K562 (cell line): ENCODE measurements at regions not wholly inside any gene's neighbourhood (a gene's known extent, or its start where the extent isn't known, plus 50 kb on each side); places are given as distances from the start of the nearest gene placed in this dataset.

Experiments used
- ATAC-seq: fragments of 200-7000 bp; cut with Tn5 transposase; 3 replicates; pipeline ENCODE4 v1.9.1; 2020; ENCODE audit warnings: moderate library complexity
- BruUV-seq: library from RNA; stranded (reverse); fragments of 400-500 nt; replicated peaks from 2 replicates; lab custom pipeline; 2021; lab: Mats Ljungman, UMichigan
- CTCF ChIA-PET: fragments of 300-600 bp; formaldehyde crosslinking; extraction: SDS; loops from one replicate; lab custom pipeline; 2021; ENCODE audit warnings: low intra/inter-chr PET ratio; lab: Yijun Ruan, JAX
- POLR2A ChIA-PET: fragments of 300-600, 350-650 bp; sonication (Branson Sonifier 250); formaldehyde crosslinking; extraction: SDS; loops from one replicate; lab custom pipeline; 2021; ENCODE audit warnings: antibody characterized with exemption, inconsistent platforms; lab: Yijun Ruan, JAX
- DNase-seq, 4 experiments: peaks; one replicate each; pipeline versions ENCODE4 v3.0.0 to v3.0.0-alpha.2; 2011 to 2018; ENCODE audit warnings: low spot score in 3 of 4, mixed read lengths in 3 of 4; ENCODE audit errors: extremely low read depth in 1 of 4
- FAIRE-seq: peaks from 2 replicates; lab custom pipeline; 2011; peaks lifted over from hg19 to GRCh38; lab: Jason Lieb, UNC
- H2AFZ ChIP-seq: 2 replicates; pipeline ENCODE4 v1.6.0; 2011; ENCODE audit warnings: low read depth, low read length, control low read depth, inconsistent platforms
- H3K27ac ChIP-seq: fragments of 200-600 bp; 3 replicates; pipeline ENCODE4 v1.8.0; 2011; ENCODE audit warnings: low read depth, mild to moderate bottlenecking, control low read depth, inconsistent platforms, low read length, moderate library complexity, mixed read lengths; ENCODE audit errors: extremely low read depth
- H3K27me3 ChIP-seq, 2 experiments: fragments of 300-600 bp in 1 of 2; 2 replicates in 1 of 2; 3 replicates in 1 of 2; pipeline versions ENCODE4 v1.6.0 to v1.8.0; 2011; ENCODE audit warnings: inconsistent platforms in 2 of 2, low read length in 2 of 2, mild to moderate bottlenecking in 1 of 2, mixed read lengths in 1 of 2, moderate library complexity in 1 of 2; ENCODE audit not compliant: control insufficient read depth in 2 of 2, insufficient read depth in 2 of 2
- H3K36me3 ChIP-seq: fragments of 300-600 bp; 3 replicates; pipeline ENCODE4 v1.8.0; 2011; ENCODE audit warnings: mild to moderate bottlenecking, low read length, inconsistent platforms; ENCODE audit not compliant: control insufficient read depth, insufficient read depth
- H3K4me1 ChIP-seq, 2 experiments: fragments of 200-600 bp in 1 of 2; replicated peaks in 1 of 2; 2 replicates in 1 of 2; 3 replicates in 1 of 2; pipeline versions ENCODE4 v1.5.1 to v1.8.0; 2011; ENCODE audit warnings: inconsistent platforms in 2 of 2, low read length in 2 of 2, mild to moderate bottlenecking in 1 of 2, mixed read lengths in 1 of 2, moderate library complexity in 1 of 2; ENCODE audit not compliant: control insufficient read depth in 2 of 2, insufficient read depth in 2 of 2
- H3K4me2 ChIP-seq: 2 replicates; pipeline ENCODE4 v1.6.1; 2011; ENCODE audit warnings: low read length, control low read depth, inconsistent platforms, mixed read lengths; ENCODE audit not compliant: insufficient read depth
- H3K4me3 ChIP-seq: fragments of 200-600 bp; sonication (generic), shearing (Covaris generic); 2 replicates; pipeline ENCODE4 v1.5.1; 2016; ENCODE audit warnings: control low read depth, inconsistent platforms
- H3K79me2 ChIP-seq: fragments of 200-600 bp; 3 replicates; pipeline ENCODE4 v1.8.0; 2011; ENCODE audit warnings: low read length, inconsistent platforms; ENCODE audit not compliant: control insufficient read depth, insufficient read depth
- H3K9ac ChIP-seq, 2 experiments: 2 replicates each; pipeline versions ENCODE4 v1.6.0 to v1.6.1; 2011; ENCODE audit warnings: low read depth in 2 of 2, low read length in 2 of 2, control low read depth in 1 of 2, inconsistent platforms in 1 of 2, mild to moderate bottlenecking in 1 of 2, mixed read lengths in 1 of 2; ENCODE audit not compliant: insufficient read depth in 1 of 2
- H3K9me1 ChIP-seq: one replicate; pipeline ENCODE4 v1.6.0; 2011; ENCODE audit warnings: inconsistent platforms, mild to moderate bottlenecking, low read length, moderate library complexity; ENCODE audit not compliant: control insufficient read depth, insufficient read depth
- H3K9me3 ChIP-seq: replicated peaks from 2 replicates; pipeline ENCODE4 v1.5.1; 2011; ENCODE audit warnings: low read depth, low read length, inconsistent platforms; ENCODE audit not compliant: control insufficient read depth, insufficient read depth
- H4K20me1 ChIP-seq: replicated peaks from 2 replicates; pipeline ENCODE4 v1.6.1; 2011; ENCODE audit warnings: low read length, inconsistent platforms, mixed read lengths; ENCODE audit not compliant: control insufficient read depth, insufficient read depth
- CCNT2 ChIP-seq: IDR thresholded peaks from 2 replicates; pipeline ENCODE4 v1.6.1; 2011; ENCODE audit warnings: borderline replicate concordance, low read depth, mild to moderate bottlenecking, moderate library complexity, mixed read lengths, low read length; ENCODE audit not compliant: insufficient read length; ENCODE audit errors: extremely low read depth
- E2F5 ChIP-seq: sonication (generic); formaldehyde crosslinking; IDR thresholded peaks from 2 replicates; pipeline ENCODE4 v1.8.0; 2022; ENCODE audit warnings: mild to moderate bottlenecking, missing genetic modification reagents
- KLF13 ChIP-seq: fragments of 450-650 bp; IDR thresholded peaks from 2 replicates; pipeline ENCODE4 v1.6.1; 2016; ENCODE audit warnings: missing genetic modification characterization, low read depth, mild to moderate bottlenecking, missing compliant biosample characterization, moderate library complexity, borderline replicate concordance
- MECOM ChIP-seq: fragments of 250-450 bp; sonication (Bioruptor Pico); IDR thresholded peaks from 2 replicates; pipeline ENCODE4 v1.8.0; 2022; ENCODE audit warnings: inconsistent platforms
- PREB ChIP-seq: sonication (generic); formaldehyde crosslinking; IDR thresholded peaks from 2 replicates; pipeline ENCODE4 v1.8.1; 2023; ENCODE audit warnings: mild to moderate bottlenecking, missing genetic modification reagents
- RHOXF2B ChIP-seq: fragments of 250-450 bp; sonication (Bioruptor Pico); conservative IDR thresholded peaks from 2 replicates; pipeline ENCODE4 v1.5.1; 2021
- ZNF592 ChIP-seq: fragments of 450-650 bp; IDR thresholded peaks from 2 replicates; pipeline ENCODE4 v1.6.1; 2017; ENCODE audit warnings: antibody characterized with exemption, mild to moderate bottlenecking
- ZNF655 ChIP-seq: fragments of 250-450 bp; sonication (Bioruptor Pico); IDR thresholded peaks from 2 replicates; pipeline ENCODE4 v1.5.0; 2021
- WGBS: fragments of 100-300 bp; shearing (Covaris generic); methylation state at CpG from one replicate; pipeline ENCODE4 v1.1.6; 2016; ENCODE audit warnings: low coverage, mixed read lengths; ENCODE audit not compliant: insufficient coverage; ENCODE audit errors: missing lambda C conversion rate; 5-methylcytosine and 5-hydroxymethylcytosine counted together
- in situ Hi-C: fragments of 300-500 bp; cut with MboI; formaldehyde crosslinking; loops from 4 replicates; pipeline ENCODE4 v1.15.0; 2018; ENCODE audit warnings: inconsistent platforms, mixed read lengths
- intact Hi-C: fragments of 100-400 bp; cut with micrococcal nuclease; formaldehyde crosslinking; loops from 2 replicates; pipeline ENCODE4 v1.14.2; 2022

DNA sequence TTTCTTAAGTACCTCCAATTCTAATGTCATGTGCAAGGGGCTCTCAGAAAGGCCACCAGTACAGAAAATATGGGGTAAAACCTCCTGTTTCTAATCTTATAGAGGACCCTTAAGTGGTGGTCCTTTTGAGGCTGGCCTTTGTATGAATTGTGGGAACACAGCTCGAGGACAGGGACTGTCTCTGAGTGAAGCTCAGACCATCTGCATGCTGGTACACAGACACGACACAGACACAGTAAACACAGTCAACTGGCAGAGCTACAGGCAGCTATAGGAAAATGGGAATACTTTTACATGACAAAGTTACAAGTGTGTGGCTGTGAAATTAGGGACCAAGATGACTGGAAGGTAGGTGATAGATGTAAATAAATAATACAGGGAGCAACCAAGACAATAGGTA is 143.9 kb upstream of the PREP start:
- FAIRE-seq (no peak), ATAC-seq (no peak), DNase-seq (no peak)
- TF ChIP-seq ZNF592 = no peak
- no peak for TF ChIP-seq RHOXF2B (CRISPR knock-in tag)
- no peak for TF ChIP-seq PREB
- no peak for TF ChIP-seq E2F5 (CRISPR knock-in tag)
- TF ChIP-seq CCNT2 = no peak
- TF ChIP-seq ZNF655 (CRISPR knock-in tag) = no peak
- no peak for TF ChIP-seq MECOM
- TF ChIP-seq KLF13 (tag) = no peak
- H3K4me2 ChIP-seq = no peak overlapping the region
- H4K20me1 ChIP-seq = no peaks in the 10 kb centered on the region
- H3K9me1 ChIP-seq = no peaks in the 10 kb centered on the region
- H3K36me3 ChIP-seq = no peaks in the 10 kb centered on the region
- H3K27ac ChIP-seq = no peak overlapping the region
- no TSS peak for BruUV-seq
- ChIA-PET POLR2A (interaction anchor here (0.8 kb wide), 1 partner anchor 8 kb away, joined by 4 read pairs; no protein-coding TSS in a partner anchor), CTCF (no interaction called here)
- H3K9me3 ChIP-seq = no peaks in the 10 kb centered on the region
- H3K79me2 ChIP-seq = no peaks in the 10 kb centered on the region
- WGBS = 0% methylated on average over 2 of the region's 2 CpGs
- peaks cover 9 to 29% of the 10 kb centered on the region in 2 experiments; a peak in 4 of 5 replicates for H3K27me3 ChIP-seq
- H3K4me1 ChIP-seq = no peaks in the 10 kb centered on the region
- no peak overlapping the region for H3K4me3 ChIP-seq
- no peak overlapping the region for H2AFZ ChIP-seq
- H3K9ac ChIP-seq = no peak overlapping the region
- intact Hi-C loops (no loop called here), in situ Hi-C loops (no loop called here)
